DOHH2 (cell line): ENCODE measurements at regions not wholly inside any gene's neighbourhood (a gene's known extent, or its start where the extent isn't known, plus 50 kb on each side); places are given as distances from the start of the nearest gene placed in this dataset.

ENCODE experiments used
- EZH2phosphoT487 ChIP-seq: fragments of 200-600 bp; sonication (generic); IDR thresholded peaks from 2 replicates; pipeline ENCODE4 v1.6.1; 2017; ENCODE audit warnings: borderline replicate concordance, mild to moderate bottlenecking, antibody characterized with exemption, low read length, moderate library complexity, mixed read lengths
- TF ChIP-seq, protein P1 (sequence below): fragments of 200-600 bp; sonication (generic); IDR thresholded peaks from one replicate; pipeline ENCODE4 v1.5.1; 2014; ENCODE audit warnings: antibody characterized with exemption, mild to moderate bottlenecking, low read depth, low read length; ENCODE audit not compliant: poor library complexity, severe bottlenecking

GRCh38 chr1:234745276-234745675 lies 135.3 kb upstream of the IRF2BP2 start:
- TF ChIP-seq, protein P1, sequence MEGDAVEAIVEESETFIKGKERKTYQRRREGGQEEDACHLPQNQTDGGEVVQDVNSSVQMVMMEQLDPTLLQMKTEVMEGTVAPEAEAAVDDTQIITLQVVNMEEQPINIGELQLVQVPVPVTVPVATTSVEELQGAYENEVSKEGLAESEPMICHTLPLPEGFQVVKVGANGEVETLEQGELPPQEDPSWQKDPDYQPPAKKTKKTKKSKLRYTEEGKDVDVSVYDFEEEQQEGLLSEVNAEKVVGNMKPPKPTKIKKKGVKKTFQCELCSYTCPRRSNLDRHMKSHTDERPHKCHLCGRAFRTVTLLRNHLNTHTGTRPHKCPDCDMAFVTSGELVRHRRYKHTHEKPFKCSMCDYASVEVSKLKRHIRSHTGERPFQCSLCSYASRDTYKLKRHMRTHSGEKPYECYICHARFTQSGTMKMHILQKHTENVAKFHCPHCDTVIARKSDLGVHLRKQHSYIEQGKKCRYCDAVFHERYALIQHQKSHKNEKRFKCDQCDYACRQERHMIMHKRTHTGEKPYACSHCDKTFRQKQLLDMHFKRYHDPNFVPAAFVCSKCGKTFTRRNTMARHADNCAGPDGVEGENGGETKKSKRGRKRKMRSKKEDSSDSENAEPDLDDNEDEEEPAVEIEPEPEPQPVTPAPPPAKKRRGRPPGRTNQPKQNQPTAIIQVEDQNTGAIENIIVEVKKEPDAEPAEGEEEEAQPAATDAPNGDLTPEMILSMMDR: no peak
- TF ChIP-seq EZH2phosphoT487: no peak
